ENCODE measurements at regions not wholly inside any gene's neighbourhood (a gene's known extent, or its start where the extent isn't known, plus 50 kb on each side); places are given as distances from the start of the nearest gene placed in this dataset.

DNA sequence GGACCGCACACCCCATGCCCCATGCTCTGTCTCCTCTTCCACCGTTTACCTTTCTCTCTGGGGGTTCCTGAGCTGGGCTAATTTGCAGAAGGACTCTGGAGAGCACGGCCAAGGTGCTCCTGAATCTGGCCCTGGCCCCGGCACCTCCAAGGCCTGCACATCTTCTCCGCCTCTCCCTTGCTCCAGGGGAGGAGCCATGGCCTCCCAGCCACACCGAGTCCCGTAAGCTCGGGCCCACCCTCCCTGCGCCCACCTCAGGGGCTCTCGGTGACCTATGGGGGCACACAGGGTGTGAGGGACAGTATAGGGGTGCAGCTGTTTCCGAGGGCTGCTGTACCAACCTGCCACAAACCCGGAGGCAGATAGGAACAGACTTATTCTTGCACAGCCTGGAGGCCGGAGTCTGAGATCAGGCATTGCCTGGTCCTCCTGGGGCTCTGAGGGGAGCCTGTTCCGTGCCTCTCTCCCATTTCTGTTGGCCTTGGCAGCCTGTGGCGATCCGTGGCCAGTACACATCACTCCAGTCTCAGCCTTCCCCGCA, 127.3 kb upstream of the GPC1 start:
- Histone ChIP-seq H3K27me3 (ENCODE audit: insufficient read depth, low read length) (no peaks in the 10 kb centered on the region), H3K79me2 (ENCODE audit: insufficient read depth, low read length) (no peaks in the 10 kb centered on the region), H3K4me2 (ENCODE audit: low read length) (no peak overlapping the region), H3K27ac (ENCODE audit: low read depth, low read length) (no peak overlapping the region), H4K20me1 (ENCODE audit: insufficient read depth, low read length) (no peaks in the 10 kb centered on the region), H2AFZ (ENCODE audit: low read depth, low read length) (no peak overlapping the region), H3K4me3 (ENCODE audit: insufficient read depth, low read depth, low read length) (no peak overlapping the region), H3K9ac (ENCODE audit: low read length) (no peak overlapping the region), H3K9me3 (ENCODE audit: insufficient read depth, low read depth, low read length) (no peaks in the 10 kb centered on the region), H3K36me3 (ENCODE audit: insufficient read depth, low read length) (no peaks in the 10 kb centered on the region), H3K4me1 (ENCODE audit: insufficient read depth, low read length) (no peaks in the 10 kb centered on the region)
- Mint-ChIP-seq H3K4me3 (ENCODE audit: unreplicated experiment) (no peak overlapping the region), H3K27me3 (ENCODE audit: low read depth, unreplicated experiment) (peaks cover 8% of the 10 kb centered on the region), H3K9me3 (ENCODE audit: unreplicated experiment) (peaks cover 5% of the 10 kb centered on the region), H3K4me1 (ENCODE audit: low read depth, unreplicated experiment) (no peaks in the 10 kb centered on the region), H3K36me3 (ENCODE audit: low read depth, unreplicated experiment) (no peaks in the 10 kb centered on the region), H3K27ac (ENCODE audit: unreplicated experiment) (no peak overlapping the region)
- TF ChIP-seq, protein P1, sequence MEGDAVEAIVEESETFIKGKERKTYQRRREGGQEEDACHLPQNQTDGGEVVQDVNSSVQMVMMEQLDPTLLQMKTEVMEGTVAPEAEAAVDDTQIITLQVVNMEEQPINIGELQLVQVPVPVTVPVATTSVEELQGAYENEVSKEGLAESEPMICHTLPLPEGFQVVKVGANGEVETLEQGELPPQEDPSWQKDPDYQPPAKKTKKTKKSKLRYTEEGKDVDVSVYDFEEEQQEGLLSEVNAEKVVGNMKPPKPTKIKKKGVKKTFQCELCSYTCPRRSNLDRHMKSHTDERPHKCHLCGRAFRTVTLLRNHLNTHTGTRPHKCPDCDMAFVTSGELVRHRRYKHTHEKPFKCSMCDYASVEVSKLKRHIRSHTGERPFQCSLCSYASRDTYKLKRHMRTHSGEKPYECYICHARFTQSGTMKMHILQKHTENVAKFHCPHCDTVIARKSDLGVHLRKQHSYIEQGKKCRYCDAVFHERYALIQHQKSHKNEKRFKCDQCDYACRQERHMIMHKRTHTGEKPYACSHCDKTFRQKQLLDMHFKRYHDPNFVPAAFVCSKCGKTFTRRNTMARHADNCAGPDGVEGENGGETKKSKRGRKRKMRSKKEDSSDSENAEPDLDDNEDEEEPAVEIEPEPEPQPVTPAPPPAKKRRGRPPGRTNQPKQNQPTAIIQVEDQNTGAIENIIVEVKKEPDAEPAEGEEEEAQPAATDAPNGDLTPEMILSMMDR (IDR thresholded peaks at IDR 0.05; ENCODE audit: insufficient read depth, low read depth, low read length): no peak
- no peak for TF ChIP-seq EZH2 (IDR thresholded peaks at IDR 0.05; ENCODE audit: insufficient read depth, low read length)
- FAIRE-seq (no peak), DNase-seq (ENCODE audit: low read depth) (no peak)

- H3K9me3 ChIP-seq (ENCODE audit: insufficient read depth, low read depth, low read length): no peaks in the 10 kb centered on the region
- no peaks in the 10 kb centered on the region for H3K27me3 ChIP-seq (ENCODE audit: insufficient read depth, low read length)
- peak overlapping the region; percentile 29 for H2AFZ ChIP-seq (ENCODE audit: low read depth, low read length)
- H3K79me2 ChIP-seq (ENCODE audit: insufficient read depth, low read length): no peaks in the 10 kb centered on the region
- no peak overlapping the region for H3K27ac Mint-ChIP-seq (ENCODE audit: unreplicated experiment)
- H3K4me2 ChIP-seq (ENCODE audit: low read length): no peak overlapping the region
- no peaks in the 10 kb centered on the region for H3K4me1 ChIP-seq (ENCODE audit: insufficient read depth, low read length)
- no peak overlapping the region for H3K4me3 Mint-ChIP-seq (ENCODE audit: unreplicated experiment)
- H3K4me1 Mint-ChIP-seq (ENCODE audit: low read depth, unreplicated experiment): no peaks in the 10 kb centered on the region
- H3K4me3 ChIP-seq (ENCODE audit: insufficient read depth, low read depth, low read length): no peak overlapping the region
- H3K27ac ChIP-seq (ENCODE audit: low read depth, low read length): no peak overlapping the region
- peak; percentile 99 for FAIRE-seq
- H3K36me3 ChIP-seq (ENCODE audit: insufficient read depth, low read length): no peaks in the 10 kb centered on the region
- H3K9ac ChIP-seq (ENCODE audit: low read length): peak overlapping the region; percentile 9
- H3K9me3 Mint-ChIP-seq (ENCODE audit: unreplicated experiment): no peaks in the 10 kb centered on the region
- peaks cover 3% of the 10 kb centered on the region for H3K27me3 Mint-ChIP-seq (ENCODE audit: low read depth, unreplicated experiment)
- H3K36me3 Mint-ChIP-seq (ENCODE audit: low read depth, unreplicated experiment): no peaks in the 10 kb centered on the region
- DNase-seq (ENCODE audit: low read depth): no peak
- no peak for TF ChIP-seq EZH2 (IDR thresholded peaks at IDR 0.05; ENCODE audit: insufficient read depth, low read length)
- TF ChIP-seq, protein P1 (IDR thresholded peaks at IDR 0.05; ENCODE audit: insufficient read depth, low read depth, low read length): no peak
- H4K20me1 ChIP-seq (ENCODE audit: insufficient read depth, low read length): no peaks in the 10 kb centered on the region
Observed at GRCh38 chr2:240309214-240309613, 126.2 kb upstream of the GPC1 start.

- FAIRE-seq: no peak
- no peaks in the 10 kb centered on the region for H3K27me3 Mint-ChIP-seq (ENCODE audit: low read depth, unreplicated experiment)
- no peak overlapping the region for H3K4me3 ChIP-seq (ENCODE audit: insufficient read depth, low read depth, low read length)
- no peaks in the 10 kb centered on the region for H3K9me3 ChIP-seq (ENCODE audit: insufficient read depth, low read depth, low read length)
- no peaks in the 10 kb centered on the region for H3K36me3 Mint-ChIP-seq (ENCODE audit: low read depth, unreplicated experiment)
- TF ChIP-seq EZH2 (IDR thresholded peaks at IDR 0.05; ENCODE audit: insufficient read depth, low read length): no peak
- TF ChIP-seq, protein P1 (IDR thresholded peaks at IDR 0.05; ENCODE audit: insufficient read depth, low read depth, low read length): no peak
- no peak overlapping the region for H3K27ac ChIP-seq (ENCODE audit: low read depth, low read length)
- no peaks in the 10 kb centered on the region for H4K20me1 ChIP-seq (ENCODE audit: insufficient read depth, low read length)
- H3K4me2 ChIP-seq (ENCODE audit: low read length): no peak overlapping the region
- no peak overlapping the region for H3K27ac Mint-ChIP-seq (ENCODE audit: unreplicated experiment)
- no peak overlapping the region for H3K4me3 Mint-ChIP-seq (ENCODE audit: unreplicated experiment)
- H3K9me3 Mint-ChIP-seq (ENCODE audit: unreplicated experiment): no peaks in the 10 kb centered on the region
- no peaks in the 10 kb centered on the region for H3K36me3 ChIP-seq (ENCODE audit: insufficient read depth, low read length)
- H3K9ac ChIP-seq (ENCODE audit: low read length): no peak overlapping the region
- no peaks in the 10 kb centered on the region for H3K4me1 Mint-ChIP-seq (ENCODE audit: low read depth, unreplicated experiment)
- H3K4me1 ChIP-seq (ENCODE audit: insufficient read depth, low read length): no peaks in the 10 kb centered on the region
- H3K27me3 ChIP-seq (ENCODE audit: insufficient read depth, low read length): no peaks in the 10 kb centered on the region
- H3K79me2 ChIP-seq (ENCODE audit: insufficient read depth, low read length): no peaks in the 10 kb centered on the region
- H2AFZ ChIP-seq (ENCODE audit: low read depth, low read length): no peak overlapping the region
- DNase-seq (ENCODE audit: low read depth): no peak
Observed at GRCh38 chr2:240310201-240310600, 125.3 kb upstream of the GPC1 start.

Data from astrocyte (in vitro differentiated cells and primary cell).